ENCODE measurements at regions not wholly inside any gene's neighbourhood (a gene's known extent, or its start where the extent isn't known, plus 50 kb on each side); places are given as distances from the start of the nearest gene placed in this dataset.

GRCh38 chr21:35619184-35619583, 441.1 kb downstream of the SETD4 start:
- ATAC-seq (ENCODE audit: low FRiP score) (no peak), DNase-seq (ENCODE audit: low spot score) (no peak)
- TF ChIP-seq, protein P1, sequence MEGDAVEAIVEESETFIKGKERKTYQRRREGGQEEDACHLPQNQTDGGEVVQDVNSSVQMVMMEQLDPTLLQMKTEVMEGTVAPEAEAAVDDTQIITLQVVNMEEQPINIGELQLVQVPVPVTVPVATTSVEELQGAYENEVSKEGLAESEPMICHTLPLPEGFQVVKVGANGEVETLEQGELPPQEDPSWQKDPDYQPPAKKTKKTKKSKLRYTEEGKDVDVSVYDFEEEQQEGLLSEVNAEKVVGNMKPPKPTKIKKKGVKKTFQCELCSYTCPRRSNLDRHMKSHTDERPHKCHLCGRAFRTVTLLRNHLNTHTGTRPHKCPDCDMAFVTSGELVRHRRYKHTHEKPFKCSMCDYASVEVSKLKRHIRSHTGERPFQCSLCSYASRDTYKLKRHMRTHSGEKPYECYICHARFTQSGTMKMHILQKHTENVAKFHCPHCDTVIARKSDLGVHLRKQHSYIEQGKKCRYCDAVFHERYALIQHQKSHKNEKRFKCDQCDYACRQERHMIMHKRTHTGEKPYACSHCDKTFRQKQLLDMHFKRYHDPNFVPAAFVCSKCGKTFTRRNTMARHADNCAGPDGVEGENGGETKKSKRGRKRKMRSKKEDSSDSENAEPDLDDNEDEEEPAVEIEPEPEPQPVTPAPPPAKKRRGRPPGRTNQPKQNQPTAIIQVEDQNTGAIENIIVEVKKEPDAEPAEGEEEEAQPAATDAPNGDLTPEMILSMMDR (IDR thresholded peaks at IDR 0.05): no peak

- ATAC-seq (ENCODE audit: low FRiP score): no peak
- TF ChIP-seq, protein P1 (IDR thresholded peaks at IDR 0.05): no peak
- no peak for DNase-seq (ENCODE audit: low spot score)
These were observed 442.8 kb downstream of the SETD4 start for GRCh38 chr21:35617491-35617890.

DNA sequence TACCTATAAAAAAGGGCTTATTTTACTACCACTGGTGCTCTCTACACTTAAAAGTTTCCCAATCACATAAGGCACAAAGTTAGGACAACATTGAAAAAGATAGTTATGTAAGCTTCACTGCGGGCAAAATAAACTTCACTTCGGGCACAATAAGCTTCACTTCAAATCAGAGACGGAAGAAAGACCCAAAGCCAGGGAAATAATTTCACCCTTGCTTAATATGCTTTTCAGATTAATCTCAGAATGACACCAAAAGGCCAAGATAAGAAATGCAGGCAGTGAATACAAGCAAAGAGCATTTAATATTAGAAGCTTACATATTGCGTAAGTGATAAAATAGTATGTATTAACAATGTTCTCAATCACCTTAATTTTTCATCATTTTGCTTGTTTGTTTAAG, 444.2 kb downstream of the SETD4 start:
- ATAC-seq (ENCODE audit: low FRiP score): no peak
- DNase-seq (ENCODE audit: low spot score): no peak
- TF ChIP-seq, protein P1 (IDR thresholded peaks at IDR 0.05): no peak

- no peak for DNase-seq (ENCODE audit: low spot score)
- TF ChIP-seq, protein P1 (IDR thresholded peaks at IDR 0.05): no peak
- ATAC-seq (ENCODE audit: low FRiP score): no peak
These were observed 445.0 kb downstream of the SETD4 start for GRCh38 chr21:35615325-35615724.

DNA sequence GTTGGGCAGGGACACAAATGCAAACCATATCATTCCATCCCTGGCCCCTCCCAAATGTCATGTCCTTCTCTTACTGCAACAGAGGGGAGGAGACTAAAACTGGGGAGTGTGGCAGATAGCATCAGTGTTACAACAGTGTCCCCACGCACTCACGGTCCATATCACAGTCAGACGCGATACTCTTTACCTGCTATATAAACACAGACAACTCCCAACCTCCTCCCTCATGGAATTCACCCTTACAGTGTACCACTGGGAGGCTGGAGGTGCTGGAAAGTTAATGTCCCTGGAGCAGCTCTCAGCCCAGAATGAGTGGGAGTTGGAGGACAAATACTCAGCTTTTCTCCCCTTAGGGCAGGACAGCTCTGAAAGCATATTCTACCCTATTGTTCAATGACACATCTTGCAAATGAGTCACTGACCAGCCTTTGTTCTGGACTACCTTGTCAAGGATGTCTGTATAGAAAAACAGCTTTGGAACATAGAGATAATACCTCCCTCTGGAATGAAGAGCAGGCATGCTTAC, 445.9 kb downstream of the SETD4 start:
- TF ChIP-seq, protein P1 (IDR thresholded peaks at IDR 0.05): no peak
- no peak for ATAC-seq (ENCODE audit: low FRiP score)

GRCh38 chr21:35611708-35612132, 448.6 kb downstream of the SETD4 start:
- no peak for ATAC-seq (ENCODE audit: low FRiP score)
- TF ChIP-seq, protein P1 (IDR thresholded peaks at IDR 0.05): no peak
- DNase-seq (ENCODE audit: low spot score): no peak

More for the DNA sequence above, 445.9 kb downstream of the SETD4 start:
- no peak for DNase-seq (ENCODE audit: low spot score)

DNA sequence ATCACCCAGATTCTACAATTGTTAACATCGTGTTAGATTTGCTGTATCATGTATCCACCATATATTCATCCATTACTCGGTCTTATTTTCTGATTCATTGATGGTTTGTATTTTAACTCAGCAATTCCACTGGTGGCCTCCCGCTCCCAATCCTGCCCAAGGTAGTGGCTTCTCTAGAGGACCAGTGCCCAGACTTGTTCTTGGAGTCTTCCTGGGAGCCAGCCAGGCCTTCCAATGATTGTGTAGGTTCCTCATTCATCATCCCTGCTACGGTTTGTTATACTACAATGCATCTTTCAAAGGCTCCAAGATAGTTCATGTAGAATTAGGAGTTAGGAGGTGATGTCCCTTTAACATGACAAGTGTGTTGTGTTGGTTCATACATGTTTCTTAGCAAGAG, 451.1 kb downstream of the SETD4 start:
- DNase-seq (ENCODE audit: low spot score) (no peak), ATAC-seq (ENCODE audit: low FRiP score) (no peak)
- TF ChIP-seq, protein P1 (IDR thresholded peaks at IDR 0.05): no peak
